ENCODE measurements at regions not wholly inside any gene's neighbourhood (a gene's known extent, or its start where the extent isn't known, plus 50 kb on each side); places are given as distances from the start of the nearest gene placed in this dataset.

GRCh38 chr2:163213661-163214081 is 375.1 kb upstream of the KCNH7 start:
- 83% methylated on average over 2 of the region's 3 CpGs for WGBS (ENCODE audit: insufficient coverage)
- DNase-seq (no peak), ATAC-seq (ENCODE audit: low read depth) (no peak)
- H3K27me3 ChIP-seq (replicated peaks in 1 of 4; ENCODE audit: control extremely low read depth in 1 of 4, control insufficient read depth in 3 of 4, insufficient read depth in 4 of 4, low read length in 3 of 4), result no peaks in the 10 kb centered on the region
- H3K79me2 ChIP-seq (ENCODE audit: control insufficient read depth, insufficient read depth, low read length), result no peaks in the 10 kb centered on the region
- no peak overlapping the region for H2AFZ ChIP-seq (ENCODE audit: insufficient read depth, low read depth, low read length, poor library complexity, severe bottlenecking)
- H3K4me1 Mint-ChIP-seq, result no peaks in the 10 kb centered on the region
- H3K9me3 Mint-ChIP-seq (ENCODE audit: insufficient read depth), result no peaks in the 10 kb centered on the region
- intact Hi-C loops (cut with micrococcal nuclease), result no loop called here
- no peak overlapping the region for H3K27ac Mint-ChIP-seq
- H3K36me3 ChIP-seq (replicated peaks in 1 of 2; ENCODE audit: control extremely low read depth in 1 of 2, control insufficient read depth in 1 of 2, extremely low read depth in 1 of 2, insufficient read depth in 2 of 2, low read length in 1 of 2), result no peaks in the 10 kb centered on the region
- no peak overlapping the region for H3K4me2 ChIP-seq (replicated peaks; ENCODE audit: low read depth, low read length, poor library complexity, severe bottlenecking)
- H4K20me1 ChIP-seq (ENCODE audit: control insufficient read depth, insufficient read depth, low read length, poor library complexity, severe bottlenecking), result no peaks in the 10 kb centered on the region
- no peaks in the 10 kb centered on the region for H3K27me3 Mint-ChIP-seq
- H3K9me3 ChIP-seq (ENCODE audit: control extremely low read depth in 1 of 3, control insufficient read depth in 2 of 3, insufficient read depth in 1 of 3, low read length in 2 of 3), result no peaks in the 10 kb centered on the region
- no peak for TF ChIP-seq EZH2 (IDR thresholded peaks at IDR 0.05; ENCODE audit: borderline replicate concordance, insufficient read depth, low read depth, low read length, poor library complexity, severe bottlenecking)
- TF ChIP-seq, protein P1, sequence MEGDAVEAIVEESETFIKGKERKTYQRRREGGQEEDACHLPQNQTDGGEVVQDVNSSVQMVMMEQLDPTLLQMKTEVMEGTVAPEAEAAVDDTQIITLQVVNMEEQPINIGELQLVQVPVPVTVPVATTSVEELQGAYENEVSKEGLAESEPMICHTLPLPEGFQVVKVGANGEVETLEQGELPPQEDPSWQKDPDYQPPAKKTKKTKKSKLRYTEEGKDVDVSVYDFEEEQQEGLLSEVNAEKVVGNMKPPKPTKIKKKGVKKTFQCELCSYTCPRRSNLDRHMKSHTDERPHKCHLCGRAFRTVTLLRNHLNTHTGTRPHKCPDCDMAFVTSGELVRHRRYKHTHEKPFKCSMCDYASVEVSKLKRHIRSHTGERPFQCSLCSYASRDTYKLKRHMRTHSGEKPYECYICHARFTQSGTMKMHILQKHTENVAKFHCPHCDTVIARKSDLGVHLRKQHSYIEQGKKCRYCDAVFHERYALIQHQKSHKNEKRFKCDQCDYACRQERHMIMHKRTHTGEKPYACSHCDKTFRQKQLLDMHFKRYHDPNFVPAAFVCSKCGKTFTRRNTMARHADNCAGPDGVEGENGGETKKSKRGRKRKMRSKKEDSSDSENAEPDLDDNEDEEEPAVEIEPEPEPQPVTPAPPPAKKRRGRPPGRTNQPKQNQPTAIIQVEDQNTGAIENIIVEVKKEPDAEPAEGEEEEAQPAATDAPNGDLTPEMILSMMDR (IDR thresholded peaks at IDR 0.05), result no peak
- POLR2A ChIA-PET, result no interaction called here
- H3K4me3 ChIP-seq (ENCODE audit: control extremely low read depth in 1 of 5, extremely low read depth in 1 of 5, insufficient read depth in 1 of 5, low read depth in 2 of 5, low read length in 4 of 5), result no peak overlapping the region
- H3K27ac ChIP-seq (ENCODE audit: low read length in 2 of 2), result no peak overlapping the region
- no peak overlapping the region for H3K4me3 Mint-ChIP-seq
- CTCF ChIA-PET, result no interaction called here
- no peak overlapping the region for H3K9ac ChIP-seq (ENCODE audit: low read length)
- no peaks in the 10 kb centered on the region for H3K4me1 ChIP-seq (ENCODE audit: control insufficient read depth in 2 of 2, insufficient read depth in 2 of 2, low read length in 2 of 2)

GRCh38 chr2:163210430-163210918 is 371.9 kb upstream of the KCNH7 start:
- ATAC-seq (ENCODE audit: low read depth) (no peak), DNase-seq (no peak)
- Mint-ChIP-seq H3K4me3 (no peak overlapping the region), H3K9me3 (ENCODE audit: insufficient read depth) (no peaks in the 10 kb centered on the region), H3K27me3 (no peaks in the 10 kb centered on the region), H3K27ac (no peak overlapping the region), H3K4me1 (no peaks in the 10 kb centered on the region)
- Histone ChIP-seq H4K20me1 (ENCODE audit: control insufficient read depth, insufficient read depth, low read length, poor library complexity, severe bottlenecking) (no peaks in the 10 kb centered on the region), H3K4me2 (replicated peaks; ENCODE audit: low read depth, low read length, poor library complexity, severe bottlenecking) (no peak overlapping the region), H3K36me3 (replicated peaks in 1 of 2; ENCODE audit: control extremely low read depth in 1 of 2, control insufficient read depth in 1 of 2, extremely low read depth in 1 of 2, insufficient read depth in 2 of 2, low read length in 1 of 2) (no peaks in the 10 kb centered on the region), H3K79me2 (ENCODE audit: control insufficient read depth, insufficient read depth, low read length) (no peaks in the 10 kb centered on the region), H3K9ac (ENCODE audit: low read length) (no peak overlapping the region), H3K4me1 (ENCODE audit: control insufficient read depth in 2 of 2, insufficient read depth in 2 of 2, low read length in 2 of 2) (no peaks in the 10 kb centered on the region), H3K4me3 (ENCODE audit: control extremely low read depth in 1 of 5, extremely low read depth in 1 of 5, insufficient read depth in 1 of 5, low read depth in 2 of 5, low read length in 4 of 5) (no peak overlapping the region), H3K27me3 (replicated peaks in 1 of 4; ENCODE audit: control extremely low read depth in 1 of 4, control insufficient read depth in 3 of 4, insufficient read depth in 4 of 4, low read length in 3 of 4) (no peaks in the 10 kb centered on the region), H3K27ac (ENCODE audit: low read length in 2 of 2) (no peak overlapping the region), H2AFZ (ENCODE audit: insufficient read depth, low read depth, low read length, poor library complexity, severe bottlenecking) (no peak overlapping the region), H3K9me3 (ENCODE audit: control extremely low read depth in 1 of 3, control insufficient read depth in 2 of 3, insufficient read depth in 1 of 3, low read length in 2 of 3) (no peaks in the 10 kb centered on the region)
- POLR2A ChIA-PET, result no interaction called here
- intact Hi-C loops (cut with micrococcal nuclease), result no loop called here
- 80% methylated on average over 1 of the region's 1 CpG for WGBS (ENCODE audit: insufficient coverage)
- CTCF ChIA-PET, result no interaction called here
- no peak for TF ChIP-seq EZH2 (IDR thresholded peaks at IDR 0.05; ENCODE audit: borderline replicate concordance, insufficient read depth, low read depth, low read length, poor library complexity, severe bottlenecking)
- TF ChIP-seq, protein P1 (IDR thresholded peaks at IDR 0.05), result no peak
